NCI-H1417 (cell line): ENCODE measurements at regions not wholly inside any gene's neighbourhood (a gene's known extent, or its start where the extent isn't known, plus 50 kb on each side); places are given as distances from the start of the nearest gene placed in this dataset.

Source experiments
- DNase-seq, 3 experiments: peaks; one replicate each; lab custom pipeline; 2025; lab: John Stamatoyannopoulos, UW

- DNase-seq = no peak
These were observed 270.2 kb upstream of the PRDM1 start for GRCh38 chr6:105815661-105816555.

GRCh38 chr6:105814745-105815536, 271.2 kb upstream of the PRDM1 start:
- DNase-seq = peak in 1 of 3 experiments; percentile 85

- DNase-seq = no peak
These were observed 275.1 kb upstream of the PRDM1 start for GRCh38 chr6:105810922-105811482.

- no peak for DNase-seq
These were observed 275.8 kb upstream of the PRDM1 start for GRCh38 chr6:105810105-105810921.

GRCh38 chr6:105808571-105808970, 277.6 kb upstream of the PRDM1 start:
- no peak for DNase-seq

GRCh38 chr6:105807905-105808304, 278.2 kb upstream of the PRDM1 start:
- no peak for DNase-seq

- DNase-seq = no peak
These were observed 279.6 kb upstream of the PRDM1 start for GRCh38 chr6:105806486-105806920.

GRCh38 chr6:105805501-105806023, 280.6 kb upstream of the PRDM1 start:
- no peak for DNase-seq

GRCh38 chr6:105804424-105804823, 281.7 kb upstream of the PRDM1 start:
- DNase-seq = no peak

- no peak for DNase-seq
These were observed 282.1 kb upstream of the PRDM1 start for GRCh38 chr6:105804000-105804399.

GRCh38 chr6:105803442-105803841, 282.7 kb upstream of the PRDM1 start:
- no peak for DNase-seq

- no peak for DNase-seq
These were observed 283.4 kb upstream of the PRDM1 start for GRCh38 chr6:105802703-105803102.

- DNase-seq = no peak
These were observed 285.3 kb upstream of the PRDM1 start for GRCh38 chr6:105800871-105801270.

GRCh38 chr6:105800398-105800797, 285.7 kb upstream of the PRDM1 start:
- no peak for DNase-seq

- no peak for DNase-seq
These were observed 287.1 kb upstream of the PRDM1 start for GRCh38 chr6:105799056-105799455.

- DNase-seq = no peak
These were observed 288.1 kb upstream of the PRDM1 start for GRCh38 chr6:105797983-105798453.

GRCh38 chr6:105797286-105797979, 288.7 kb upstream of the PRDM1 start:
- DNase-seq = no peak

GRCh38 chr6:105795913-105796517, 290.1 kb upstream of the PRDM1 start:
- peak in 1 of 3 experiments; percentile 49 for DNase-seq

GRCh38 chr6:105795366-105795765, 290.8 kb upstream of the PRDM1 start:
- DNase-seq = no peak

GRCh38 chr6:105794870-105795269, 291.3 kb upstream of the PRDM1 start:
- no peak for DNase-seq
